GM06990 (cell line): ENCODE measurements at regions not wholly inside any gene's neighbourhood (a gene's known extent, or its start where the extent isn't known, plus 50 kb on each side); places are given as distances from the start of the nearest gene placed in this dataset.

Source experiments
- DNase-seq: peaks from one replicate; pipeline ENCODE4 v3.0.0-alpha.2; 2011; ENCODE audit not compliant: insufficient read length; ENCODE audit errors: extremely low read depth
- H3K27me3 ChIP-seq: replicated peaks from 2 replicates; pipeline ENCODE4 v1.6.0; 2011; ENCODE audit warnings: low read length; ENCODE audit not compliant: control insufficient read depth, insufficient read depth
- H3K36me3 ChIP-seq: 2 replicates; pipeline ENCODE4 v1.5.1; 2011; ENCODE audit warnings: low read length; ENCODE audit not compliant: control insufficient read depth, insufficient read depth
- H3K4me3 ChIP-seq: replicated peaks from 2 replicates; pipeline ENCODE4 v1.5.1; 2011; ENCODE audit warnings: low read depth, mild to moderate bottlenecking, control low read depth, low read length
- TF ChIP-seq, protein P1 (sequence below): IDR thresholded peaks from 2 replicates; pipeline ENCODE4 v1.5.1; 2011; ENCODE audit warnings: low read length, control low read depth, mild to moderate bottlenecking, inconsistent platforms; ENCODE audit not compliant: insufficient read depth, poor library complexity, severe bottlenecking

- H3K36me3 ChIP-seq, result no peaks in the 10 kb centered on the region
- TF ChIP-seq, protein P1, sequence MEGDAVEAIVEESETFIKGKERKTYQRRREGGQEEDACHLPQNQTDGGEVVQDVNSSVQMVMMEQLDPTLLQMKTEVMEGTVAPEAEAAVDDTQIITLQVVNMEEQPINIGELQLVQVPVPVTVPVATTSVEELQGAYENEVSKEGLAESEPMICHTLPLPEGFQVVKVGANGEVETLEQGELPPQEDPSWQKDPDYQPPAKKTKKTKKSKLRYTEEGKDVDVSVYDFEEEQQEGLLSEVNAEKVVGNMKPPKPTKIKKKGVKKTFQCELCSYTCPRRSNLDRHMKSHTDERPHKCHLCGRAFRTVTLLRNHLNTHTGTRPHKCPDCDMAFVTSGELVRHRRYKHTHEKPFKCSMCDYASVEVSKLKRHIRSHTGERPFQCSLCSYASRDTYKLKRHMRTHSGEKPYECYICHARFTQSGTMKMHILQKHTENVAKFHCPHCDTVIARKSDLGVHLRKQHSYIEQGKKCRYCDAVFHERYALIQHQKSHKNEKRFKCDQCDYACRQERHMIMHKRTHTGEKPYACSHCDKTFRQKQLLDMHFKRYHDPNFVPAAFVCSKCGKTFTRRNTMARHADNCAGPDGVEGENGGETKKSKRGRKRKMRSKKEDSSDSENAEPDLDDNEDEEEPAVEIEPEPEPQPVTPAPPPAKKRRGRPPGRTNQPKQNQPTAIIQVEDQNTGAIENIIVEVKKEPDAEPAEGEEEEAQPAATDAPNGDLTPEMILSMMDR, result no peak
- DNase-seq, result no peak
- H3K4me3 ChIP-seq, result no peak overlapping the region
- no peaks in the 10 kb centered on the region for H3K27me3 ChIP-seq
Measured at GRCh38 chr5:144798595-144798994, 627.9 kb downstream of the KCTD16 start.

GRCh38 chr5:144794922-144795321, 624.2 kb downstream of the KCTD16 start:
- no peaks in the 10 kb centered on the region for H3K36me3 ChIP-seq
- no peak for DNase-seq
- H3K27me3 ChIP-seq, result no peaks in the 10 kb centered on the region
- TF ChIP-seq, protein P1, result no peak
- H3K4me3 ChIP-seq, result no peak overlapping the region

DNA sequence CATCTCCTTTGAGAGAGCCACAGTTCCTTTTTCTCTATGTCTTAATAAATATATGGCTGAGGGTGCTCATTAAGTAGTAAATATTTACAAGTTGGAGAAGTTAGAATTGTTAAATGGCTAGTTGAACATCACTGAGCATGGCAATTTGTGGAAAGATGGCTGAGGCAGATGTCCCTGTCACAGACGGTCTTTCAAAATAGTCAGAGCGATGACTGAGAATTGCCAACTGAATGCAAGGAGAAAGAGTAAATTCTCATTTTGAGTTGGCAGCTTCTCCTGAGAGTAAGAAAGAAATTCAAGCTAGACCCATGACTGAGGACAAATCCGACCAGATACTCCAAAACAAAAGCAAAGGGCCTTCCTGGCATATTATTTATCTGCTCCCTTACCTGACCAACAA, 617.9 kb downstream of the KCTD16 start:
- DNase-seq, result no peak
- TF ChIP-seq, protein P1, result no peak

GRCh38 chr5:144788046-144788445, 617.4 kb downstream of the KCTD16 start:
- Histone ChIP-seq H3K36me3 (no peaks in the 10 kb centered on the region), H3K27me3 (no peaks in the 10 kb centered on the region), H3K4me3 (no peak overlapping the region)
- no peak for DNase-seq
- TF ChIP-seq, protein P1, result no peak

More for the DNA sequence above, 617.9 kb downstream of the KCTD16 start:
- H3K36me3 ChIP-seq, result no peaks in the 10 kb centered on the region
- no peak overlapping the region for H3K4me3 ChIP-seq
- H3K27me3 ChIP-seq, result no peaks in the 10 kb centered on the region

DNA sequence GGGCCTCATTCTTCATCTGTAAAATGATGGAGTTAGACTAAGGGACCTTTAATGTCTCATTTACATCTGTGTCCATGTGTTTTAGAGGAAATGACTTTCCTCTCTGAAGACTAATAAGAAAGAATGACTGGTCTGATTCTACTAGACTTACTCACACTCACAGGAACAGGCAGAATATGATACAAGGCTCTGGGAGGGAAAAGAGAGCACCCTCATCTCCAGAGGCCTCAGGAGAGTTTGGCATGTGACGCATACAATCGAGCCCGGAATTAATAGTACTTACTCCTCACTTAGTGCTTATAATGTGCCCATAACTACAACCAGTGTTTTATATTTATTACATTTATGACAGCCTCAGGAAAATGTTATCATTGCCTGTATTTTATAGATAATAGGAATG, 608.7 kb downstream of the KCTD16 start:
- TF ChIP-seq, protein P1, result no peak
- Histone ChIP-seq H3K36me3 (no peaks in the 10 kb centered on the region), H3K27me3 (no peaks in the 10 kb centered on the region), H3K4me3 (no peak overlapping the region)
- no peak for DNase-seq

- TF ChIP-seq, protein P1, result no peak
- Histone ChIP-seq H3K4me3 (no peak overlapping the region), H3K27me3 (no peaks in the 10 kb centered on the region), H3K36me3 (no peaks in the 10 kb centered on the region)
- no peak for DNase-seq
Measured at GRCh38 chr5:144778561-144778960, 607.9 kb downstream of the KCTD16 start.
